ENCODE measurements at regions not wholly inside any gene's neighbourhood (a gene's known extent, or its start where the extent isn't known, plus 50 kb on each side); places are given as distances from the start of the nearest gene placed in this dataset.

GRCh38 chr20:39886650-39887190 is 802.3 kb downstream of the MAFB start:
- DNase-seq (ENCODE audit: low read depth) = no peak
- in situ Hi-C loops (cut with HindIII; ENCODE audit: low sequenced_read_pairs) = no loop called here
- TF ChIP-seq, protein P1, sequence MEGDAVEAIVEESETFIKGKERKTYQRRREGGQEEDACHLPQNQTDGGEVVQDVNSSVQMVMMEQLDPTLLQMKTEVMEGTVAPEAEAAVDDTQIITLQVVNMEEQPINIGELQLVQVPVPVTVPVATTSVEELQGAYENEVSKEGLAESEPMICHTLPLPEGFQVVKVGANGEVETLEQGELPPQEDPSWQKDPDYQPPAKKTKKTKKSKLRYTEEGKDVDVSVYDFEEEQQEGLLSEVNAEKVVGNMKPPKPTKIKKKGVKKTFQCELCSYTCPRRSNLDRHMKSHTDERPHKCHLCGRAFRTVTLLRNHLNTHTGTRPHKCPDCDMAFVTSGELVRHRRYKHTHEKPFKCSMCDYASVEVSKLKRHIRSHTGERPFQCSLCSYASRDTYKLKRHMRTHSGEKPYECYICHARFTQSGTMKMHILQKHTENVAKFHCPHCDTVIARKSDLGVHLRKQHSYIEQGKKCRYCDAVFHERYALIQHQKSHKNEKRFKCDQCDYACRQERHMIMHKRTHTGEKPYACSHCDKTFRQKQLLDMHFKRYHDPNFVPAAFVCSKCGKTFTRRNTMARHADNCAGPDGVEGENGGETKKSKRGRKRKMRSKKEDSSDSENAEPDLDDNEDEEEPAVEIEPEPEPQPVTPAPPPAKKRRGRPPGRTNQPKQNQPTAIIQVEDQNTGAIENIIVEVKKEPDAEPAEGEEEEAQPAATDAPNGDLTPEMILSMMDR (IDR thresholded peaks at IDR 0.05; ENCODE audit: low read depth, low read length, missing control alignments) = no peak
- no peak overlapping the region for H3K4me3 ChIP-seq (ENCODE audit: low read depth, low read length)

- peak; percentile 51 for DNase-seq (ENCODE audit: low read depth)
- no peak overlapping the region for H3K4me3 ChIP-seq (ENCODE audit: low read depth, low read length)
- TF ChIP-seq, protein P1 (IDR thresholded peaks at IDR 0.05; ENCODE audit: low read depth, low read length, missing control alignments) = peak; percentile 31
- in situ Hi-C loops (cut with HindIII; ENCODE audit: low sequenced_read_pairs) = no loop called here
Observed at GRCh38 chr20:39885975-39886649, 802.9 kb downstream of the MAFB start.

DNA sequence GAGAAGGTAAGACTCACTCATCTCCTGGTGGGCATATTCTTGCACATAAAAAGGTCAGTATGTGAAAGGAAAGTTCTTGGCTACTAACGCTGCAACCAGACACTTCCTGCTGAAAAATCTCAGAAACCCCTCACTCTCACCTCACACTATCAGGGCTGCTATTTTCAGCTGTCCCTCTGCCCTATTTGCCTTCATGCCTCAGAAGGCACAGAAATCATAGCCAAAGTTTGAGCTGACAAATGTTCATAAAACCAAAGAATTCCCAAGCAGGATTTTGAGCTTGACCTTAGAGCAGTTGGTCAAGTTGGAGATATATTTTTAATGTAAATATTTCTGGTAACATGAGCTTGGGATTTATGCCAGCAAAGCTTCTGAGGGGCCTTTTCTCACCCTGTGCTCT is 806.2 kb downstream of the MAFB start:
- H3K4me3 ChIP-seq (ENCODE audit: low read depth, low read length) = no peak overlapping the region
- TF ChIP-seq, protein P1 (IDR thresholded peaks at IDR 0.05; ENCODE audit: low read depth, low read length, missing control alignments) = no peak
- no peak for DNase-seq (ENCODE audit: low read depth)
- in situ Hi-C loops (cut with HindIII; ENCODE audit: low sequenced_read_pairs) = loop anchor here (5.0 kb wide), 1 partner anchor 101 kb away; no protein-coding TSS in a partner anchor

DNA sequence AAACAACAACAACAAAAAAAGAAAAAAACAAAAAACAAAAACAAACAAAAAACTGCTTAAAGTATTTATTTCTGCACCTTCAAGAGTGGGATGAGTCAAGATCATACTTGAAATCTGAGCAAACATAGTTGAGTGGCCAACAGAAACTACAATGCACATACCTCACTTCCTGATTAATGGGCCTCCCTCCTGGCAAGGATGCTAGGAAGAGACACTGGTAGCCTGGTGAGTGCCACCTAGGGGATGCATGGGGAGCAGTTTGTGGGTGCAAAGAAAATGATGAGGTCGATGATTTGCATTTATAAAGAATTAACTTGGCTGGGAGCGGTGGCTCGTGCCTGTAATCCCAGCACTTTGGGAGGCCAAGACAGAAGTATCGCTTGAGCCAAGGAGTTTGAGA is 808.1 kb downstream of the MAFB start:
- in situ Hi-C loops (cut with HindIII; ENCODE audit: low sequenced_read_pairs) = loop anchor here (5.0 kb wide), 1 partner anchor 99 kb away; no protein-coding TSS in a partner anchor
- TF ChIP-seq, protein P1 (IDR thresholded peaks at IDR 0.05; ENCODE audit: low read depth, low read length, missing control alignments) = no peak
- H3K4me3 ChIP-seq (ENCODE audit: low read depth, low read length) = no peak overlapping the region
- no peak for DNase-seq (ENCODE audit: low read depth)

DNA sequence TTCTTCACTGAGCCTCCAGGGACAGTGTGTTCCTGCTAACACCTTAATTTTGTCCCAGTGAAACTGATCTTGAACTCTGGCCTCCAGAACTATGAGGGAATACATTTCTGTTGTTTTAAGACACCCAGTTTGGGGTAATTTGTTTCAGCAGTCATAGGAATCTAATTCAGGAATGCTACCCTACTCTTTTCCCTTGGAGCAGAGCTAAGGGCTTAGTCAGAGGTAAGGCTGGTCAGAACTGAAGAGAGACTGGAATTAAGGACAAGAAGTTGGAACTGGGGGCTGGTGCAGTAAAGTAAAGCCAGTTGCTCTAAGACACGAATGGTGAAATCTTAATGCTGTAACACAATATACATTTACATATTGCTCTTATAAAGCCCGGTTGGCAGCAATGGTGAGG is 809.7 kb downstream of the MAFB start:
- TF ChIP-seq, protein P1 (IDR thresholded peaks at IDR 0.05; ENCODE audit: low read depth, low read length, missing control alignments) = no peak
- no peak for DNase-seq (ENCODE audit: low read depth)
- H3K4me3 ChIP-seq (ENCODE audit: low read depth, low read length) = no peak overlapping the region
- in situ Hi-C loops (cut with HindIII; ENCODE audit: low sequenced_read_pairs) = no loop called here

DNA sequence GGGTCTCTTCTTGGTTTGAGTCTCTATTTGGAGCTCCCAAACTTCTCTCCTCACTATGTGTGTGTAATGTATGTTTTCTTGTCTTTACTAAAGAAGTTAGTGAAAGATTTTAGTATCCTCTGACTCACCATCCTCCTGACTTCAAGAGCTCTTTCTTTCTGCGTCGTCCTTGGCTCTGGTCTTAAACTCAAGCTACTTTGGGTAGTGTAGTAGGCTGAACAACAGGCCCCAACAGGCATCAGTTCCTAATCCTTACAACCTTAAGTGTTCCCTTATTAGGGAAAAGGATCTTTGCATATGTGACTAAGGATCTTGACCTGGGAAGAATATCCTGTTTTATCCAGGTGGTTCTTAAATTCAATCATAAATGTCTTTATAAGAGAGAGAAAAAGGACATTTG is 810.2 kb downstream of the MAFB start:
- DNase-seq (ENCODE audit: low read depth) = no peak
- TF ChIP-seq, protein P1 (IDR thresholded peaks at IDR 0.05; ENCODE audit: low read depth, low read length, missing control alignments) = no peak
- no peak overlapping the region for H3K4me3 ChIP-seq (ENCODE audit: low read depth, low read length)
- in situ Hi-C loops (cut with HindIII; ENCODE audit: low sequenced_read_pairs) = no loop called here
